ENCODE measurements at regions not wholly inside any gene's neighbourhood (a gene's known extent, or its start where the extent isn't known, plus 50 kb on each side); places are given as distances from the start of the nearest gene placed in this dataset.
"Not testable (repeated sequence)": the region's sequence is repeated elsewhere in the genome, so short reads cannot be mapped to it uniquely, and the experiment has no call there.

DNA sequence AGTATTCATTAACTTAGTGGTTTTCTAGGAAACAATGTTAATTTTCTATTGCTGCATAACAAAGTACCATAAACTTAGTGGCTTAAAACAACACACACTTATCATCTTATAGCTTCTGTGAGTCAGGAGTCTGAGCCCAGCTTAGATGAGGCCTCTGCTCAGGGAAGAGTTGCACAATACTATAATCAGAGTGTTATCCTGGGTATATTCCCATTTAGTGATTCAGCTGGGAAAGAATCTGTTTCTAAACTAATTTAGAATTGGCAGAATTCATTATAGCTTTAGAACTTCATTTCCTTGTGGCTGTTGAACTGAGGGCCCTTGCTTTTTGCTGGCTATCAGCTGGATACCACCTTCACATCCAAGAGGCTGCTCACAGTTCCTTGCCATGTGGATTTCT is 515.5 kb downstream of the BRINP3 start:
- DNase-seq, result no peak

- peak in 2 of 3 experiments; percentile 41 to 70 for DNase-seq
These were observed 507.1 kb downstream of the BRINP3 start for GRCh38 chr1:189970331-189971230.

DNA sequence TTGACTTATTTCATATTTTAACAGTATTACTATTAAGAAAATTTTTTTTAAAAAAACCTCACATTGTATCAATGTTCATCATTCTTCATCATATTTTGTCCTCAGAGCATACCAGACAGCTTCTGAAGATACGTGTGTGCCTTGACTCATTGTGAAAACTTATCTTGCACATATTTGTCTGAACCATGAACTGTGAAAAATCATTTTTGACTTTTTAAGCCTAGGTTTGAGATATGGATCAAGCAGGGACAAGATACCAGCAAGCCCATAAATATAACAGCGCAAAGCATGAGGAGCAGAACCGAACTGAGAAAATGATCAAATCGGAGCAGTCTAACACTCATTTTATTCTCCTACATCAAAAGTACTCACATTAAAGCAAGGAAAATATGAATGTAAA is 506.0 kb downstream of the BRINP3 start:
- DNase-seq, result no peak

GRCh38 chr1:189977184-189977583 is 500.5 kb downstream of the BRINP3 start:
- no peak for DNase-seq

DNA sequence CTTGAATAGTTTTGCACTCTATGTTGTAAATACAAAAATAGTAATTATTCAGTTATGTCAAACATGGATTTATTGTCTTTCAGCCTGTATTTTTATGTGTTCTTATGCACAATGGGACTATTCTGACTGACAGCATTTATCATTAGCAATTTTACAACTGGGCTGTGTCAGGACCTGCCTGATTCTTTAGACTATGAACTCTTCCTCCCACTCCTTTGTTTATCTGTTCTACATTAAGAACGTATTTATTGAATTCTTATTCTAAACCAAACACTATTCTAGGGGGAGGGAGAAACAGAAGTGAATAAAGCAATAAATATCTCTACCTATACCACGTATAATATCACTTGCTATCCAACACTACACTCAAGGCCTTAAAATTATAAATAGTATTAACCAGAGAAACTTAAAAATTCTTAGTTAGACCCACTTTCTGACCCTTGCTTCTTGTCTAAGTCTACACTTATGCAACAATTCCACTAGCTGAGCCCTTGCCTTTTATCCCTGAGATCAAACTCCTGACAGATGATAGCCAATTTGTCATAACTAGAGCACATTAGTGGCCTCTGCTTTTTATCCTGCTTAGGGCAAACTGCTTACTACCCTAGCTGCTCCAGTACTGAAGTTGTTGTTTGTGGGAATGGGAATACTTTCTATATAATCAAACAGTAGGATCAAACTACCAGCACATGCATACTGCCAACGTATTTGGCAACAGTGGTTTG is 494.3 kb downstream of the BRINP3 start:
- DNase-seq, result peak in 2 of 3 experiments; percentile 23 to 71

DNA sequence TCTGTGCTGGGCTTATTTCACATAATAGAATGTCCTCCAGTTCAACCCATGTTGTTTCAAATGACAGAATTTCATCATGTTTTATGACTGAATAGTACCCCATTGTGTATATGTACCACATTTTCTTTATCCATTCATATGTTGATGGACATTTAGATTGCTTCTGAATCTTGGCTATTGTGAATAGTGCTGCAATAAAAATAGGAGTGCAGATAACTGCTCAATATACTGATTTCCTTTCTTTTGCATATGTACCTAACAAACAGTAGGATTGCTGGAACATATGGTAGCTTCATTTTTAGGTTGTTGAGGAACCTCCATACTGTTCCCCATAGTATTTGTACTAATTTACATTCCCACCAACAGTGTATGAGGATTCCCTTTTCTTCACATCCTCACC is 491.1 kb downstream of the BRINP3 start:
- DNase-seq, result no peak

DNA sequence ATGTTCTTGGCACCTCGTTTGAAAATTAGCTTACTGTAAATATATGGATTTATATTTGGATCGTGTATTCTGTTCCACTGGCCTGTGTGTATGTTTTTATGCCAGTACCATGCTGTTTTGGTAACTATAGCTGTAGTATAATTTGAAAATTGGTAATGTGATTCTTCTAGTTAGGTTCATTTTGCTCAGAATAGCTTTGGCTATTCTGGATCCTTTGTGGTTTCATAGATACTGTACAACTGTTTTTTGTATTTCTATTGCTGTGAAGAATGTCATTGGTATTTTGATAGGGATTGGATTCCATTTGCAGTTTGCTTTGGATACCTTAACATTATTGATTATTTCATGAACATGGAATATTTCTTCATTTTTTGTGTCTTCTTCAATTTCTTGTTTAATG is 490.2 kb downstream of the BRINP3 start:
- no peak for DNase-seq

- no peak for DNase-seq
These were observed 484.8 kb downstream of the BRINP3 start for GRCh38 chr1:189992856-189993255.

DNA sequence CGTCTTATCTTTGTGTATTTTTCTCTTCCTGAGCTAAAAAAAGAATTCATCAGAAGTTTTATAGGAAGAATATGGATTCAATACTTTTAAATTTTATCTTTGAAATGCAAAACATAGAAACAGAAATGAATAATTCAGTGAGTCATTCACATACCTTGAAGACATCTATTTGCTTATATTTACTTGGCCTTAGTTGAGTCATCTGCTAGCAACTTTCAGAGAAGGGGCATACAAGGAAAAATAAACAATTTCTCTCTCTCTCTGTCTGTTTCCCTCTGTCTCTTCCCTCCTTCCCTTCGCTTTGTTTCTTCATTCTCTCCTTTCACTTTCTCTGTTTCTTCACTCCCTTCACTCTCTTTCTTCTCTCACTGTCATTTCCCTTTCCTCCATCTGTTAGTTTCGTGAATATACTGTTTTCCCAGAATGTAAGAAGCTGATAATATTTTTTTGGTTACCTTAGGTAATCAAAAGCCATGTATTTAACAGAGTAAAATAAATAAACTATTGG is 477.2 kb downstream of the BRINP3 start:
- DNase-seq, result no peak

DNA sequence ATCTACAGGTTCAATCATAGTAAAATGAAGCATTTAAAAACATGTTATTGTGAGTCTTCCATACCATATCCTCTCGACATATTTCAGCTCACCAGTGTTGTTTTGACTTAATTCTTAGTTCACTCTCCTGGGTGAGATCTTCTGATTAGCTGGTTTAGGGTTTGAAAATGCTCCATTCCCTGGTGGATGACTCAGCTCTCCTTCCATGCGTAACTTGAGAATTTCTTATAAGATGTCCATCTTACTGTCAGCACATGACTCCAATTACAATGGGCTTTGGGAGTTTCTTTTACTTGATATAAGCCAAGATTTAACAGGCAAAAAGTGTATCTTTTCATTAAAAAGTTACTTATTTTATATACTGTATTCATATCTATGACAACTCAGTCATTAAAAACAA is 476.5 kb downstream of the BRINP3 start:
- no peak for DNase-seq

GRCh38 chr1:190003376-190003775 is 474.3 kb downstream of the BRINP3 start:
- no peak for DNase-seq

DNA sequence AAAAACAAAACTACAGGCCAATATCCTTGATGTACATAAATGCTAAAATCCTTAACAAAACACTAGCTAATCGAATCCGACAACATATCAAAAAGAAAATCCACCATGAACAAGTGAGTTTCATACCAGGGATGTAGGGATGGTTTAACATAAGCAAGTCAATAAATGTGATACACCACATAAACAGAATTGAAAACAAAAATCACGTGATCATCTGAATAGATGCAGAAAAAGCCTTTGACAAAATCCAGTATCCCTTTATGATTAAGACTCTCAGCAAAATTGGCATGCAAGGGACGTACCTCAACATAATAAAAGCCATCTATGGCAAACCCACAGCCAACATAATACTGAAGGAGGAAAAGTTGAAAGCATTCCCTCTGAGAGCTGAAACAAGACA is 466.1 kb downstream of the BRINP3 start:
- DNase-seq, result no peak

GRCh38 chr1:190019151-190019550 is 458.5 kb downstream of the BRINP3 start:
- not testable (repeated sequence) for DNase-seq

DNA sequence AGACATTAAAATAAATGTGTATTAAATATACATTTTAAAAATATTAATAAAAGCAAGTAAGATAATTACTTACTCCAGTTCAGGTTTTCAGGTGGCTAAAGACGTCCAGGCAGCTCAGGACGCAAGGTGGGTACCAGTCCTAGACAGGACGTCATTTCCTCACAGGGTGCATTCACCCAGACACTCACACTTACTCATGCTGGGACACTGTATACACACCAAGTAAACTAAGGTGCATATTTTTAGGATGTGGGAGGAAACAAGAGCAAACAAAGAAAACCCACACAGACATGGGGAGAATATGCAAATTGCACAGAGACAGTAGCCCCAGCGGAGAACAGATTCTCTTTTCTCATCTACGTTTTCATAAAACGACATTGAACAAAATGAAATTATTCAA is 457.9 kb downstream of the BRINP3 start:
- DNase-seq, result no peak

GRCh38 chr1:190022709-190023108 is 455.0 kb downstream of the BRINP3 start:
- no peak for DNase-seq

DNA sequence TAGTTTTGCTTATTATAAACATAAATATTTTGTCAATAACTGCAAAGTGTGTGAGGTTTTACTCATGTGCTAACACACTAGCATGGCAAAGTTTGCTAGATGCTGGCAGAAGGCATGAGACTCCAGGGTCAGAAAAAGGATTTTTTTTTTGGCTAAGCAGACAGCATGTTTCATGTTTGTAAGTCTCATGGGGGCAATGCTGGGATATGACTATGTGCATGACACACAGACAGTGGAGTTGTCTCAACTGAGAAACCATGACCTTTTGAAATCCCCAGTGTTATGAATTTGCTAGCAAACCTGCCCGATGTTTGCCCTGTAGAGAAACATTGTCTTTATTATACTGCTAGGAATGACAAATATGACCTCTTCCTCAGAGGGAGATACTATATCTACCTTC is 448.2 kb downstream of the BRINP3 start:
- no peak for DNase-seq

GRCh38 chr1:190043655-190044054 is 434.0 kb downstream of the BRINP3 start:
- no peak for DNase-seq

DNA sequence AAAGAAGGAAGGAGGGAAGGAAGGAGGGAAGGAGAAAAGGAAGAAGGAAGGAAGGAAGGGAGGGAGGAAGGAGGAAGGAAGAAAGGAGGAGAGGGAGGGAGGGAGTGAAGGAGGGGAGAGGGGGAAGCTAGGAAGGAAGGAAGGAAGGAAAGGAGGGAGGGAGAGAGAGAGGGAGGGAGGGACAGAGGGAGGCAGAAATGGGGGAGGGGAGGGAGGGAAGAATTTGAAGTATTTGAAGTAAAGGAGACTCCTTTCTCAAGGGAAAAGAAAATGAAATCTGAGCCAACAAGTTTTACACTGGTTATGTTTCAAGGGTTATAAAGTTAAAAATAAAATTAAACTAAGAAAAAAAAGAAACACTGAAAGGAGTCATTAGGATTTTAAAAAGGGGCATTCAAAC is 431.4 kb downstream of the BRINP3 start:
- DNase-seq, result no peak
